Astrocyte (in vitro differentiated cells and primary cell): ENCODE measurements at regions not wholly inside any gene's neighbourhood (a gene's known extent, or its start where the extent isn't known, plus 50 kb on each side); places are given as distances from the start of the nearest gene placed in this dataset.

Experiments
- DNase-seq: peaks from one replicate; pipeline ENCODE4 v3.0.0-alpha.2; 2010; ENCODE audit warnings: low read depth
- FAIRE-seq: peaks from 2 replicates; lab custom pipeline; 2011; peaks lifted over from hg19 to GRCh38; lab: Jason Lieb, UNC
- H2AFZ ChIP-seq: 2 replicates; pipeline ENCODE4 v1.6.0; 2012; ENCODE audit warnings: low read depth, low read length, inconsistent platforms
- H3K27ac ChIP-seq: 2 replicates; pipeline ENCODE4 v1.5.1; 2011; ENCODE audit warnings: low read depth, low read length, inconsistent platforms
- H3K27me3 ChIP-seq: 2 replicates; pipeline ENCODE4 v1.6.0; 2011; ENCODE audit warnings: low read length, inconsistent platforms; ENCODE audit not compliant: insufficient read depth
- H3K36me3 ChIP-seq: 2 replicates; pipeline ENCODE4 v1.5.1; 2011; ENCODE audit warnings: low read length, inconsistent platforms; ENCODE audit not compliant: insufficient read depth
- H3K4me1 ChIP-seq: 2 replicates; pipeline ENCODE4 v1.5.1; 2011; ENCODE audit warnings: low read length, inconsistent platforms; ENCODE audit not compliant: insufficient read depth
- H3K4me2 ChIP-seq: 2 replicates; pipeline ENCODE4 v1.6.0; 2012; ENCODE audit warnings: low read length, inconsistent platforms
- H3K4me3 ChIP-seq: 2 replicates; pipeline ENCODE4 v1.5.1; 2011; ENCODE audit warnings: low read depth, mild to moderate bottlenecking, low read length, inconsistent platforms; ENCODE audit not compliant: insufficient read depth
- H3K79me2 ChIP-seq: 2 replicates; pipeline ENCODE4 v1.6.0; 2012; ENCODE audit warnings: mild to moderate bottlenecking, low read length, inconsistent platforms; ENCODE audit not compliant: insufficient read depth
- H3K9ac ChIP-seq: 2 replicates; pipeline ENCODE4 v1.6.0; 2012; ENCODE audit warnings: mild to moderate bottlenecking, low read length, inconsistent platforms
- H3K9me3 ChIP-seq: 2 replicates; pipeline ENCODE4 v1.5.1; 2012; ENCODE audit warnings: low read depth, mild to moderate bottlenecking, low read length, inconsistent platforms; ENCODE audit not compliant: insufficient read depth
- H4K20me1 ChIP-seq: 2 replicates; pipeline ENCODE4 v1.6.0; 2012; ENCODE audit warnings: low read length, inconsistent platforms; ENCODE audit not compliant: insufficient read depth
- H3K27ac Mint-ChIP-seq: one replicate; pipeline ENCODE4 v1.8.0; 2021; ENCODE audit warnings: mild to moderate bottlenecking, mixed read lengths; ENCODE audit not compliant: unreplicated experiment
- H3K27me3 Mint-ChIP-seq: one replicate; pipeline ENCODE4 v1.8.0; 2021; ENCODE audit warnings: low read depth, mixed read lengths; ENCODE audit not compliant: unreplicated experiment
- H3K36me3 Mint-ChIP-seq: one replicate; pipeline ENCODE4 v1.8.0; 2021; ENCODE audit warnings: low read depth, mixed read lengths; ENCODE audit not compliant: unreplicated experiment
- H3K4me1 Mint-ChIP-seq: one replicate; pipeline ENCODE4 v1.8.0; 2021; ENCODE audit warnings: low read depth, mixed read lengths; ENCODE audit not compliant: unreplicated experiment
- H3K4me3 Mint-ChIP-seq: one replicate; pipeline ENCODE4 v1.8.0; 2021; ENCODE audit warnings: mild to moderate bottlenecking, moderate library complexity, mixed read lengths; ENCODE audit not compliant: unreplicated experiment
- H3K9me3 Mint-ChIP-seq: one replicate; pipeline ENCODE4 v1.8.0; 2021; ENCODE audit warnings: mild to moderate bottlenecking, mixed read lengths; ENCODE audit not compliant: unreplicated experiment
- EZH2 ChIP-seq: IDR thresholded peaks from 2 replicates; pipeline ENCODE4 v1.6.1; 2012; ENCODE audit warnings: mild to moderate bottlenecking, low read length, inconsistent platforms; ENCODE audit not compliant: insufficient read depth
- TF ChIP-seq, protein P1 (sequence below): IDR thresholded peaks from 2 replicates; pipeline ENCODE4 v1.5.1; 2011; ENCODE audit warnings: low read depth, mild to moderate bottlenecking, inconsistent platforms, low read length, moderate library complexity; ENCODE audit not compliant: insufficient read depth

DNA sequence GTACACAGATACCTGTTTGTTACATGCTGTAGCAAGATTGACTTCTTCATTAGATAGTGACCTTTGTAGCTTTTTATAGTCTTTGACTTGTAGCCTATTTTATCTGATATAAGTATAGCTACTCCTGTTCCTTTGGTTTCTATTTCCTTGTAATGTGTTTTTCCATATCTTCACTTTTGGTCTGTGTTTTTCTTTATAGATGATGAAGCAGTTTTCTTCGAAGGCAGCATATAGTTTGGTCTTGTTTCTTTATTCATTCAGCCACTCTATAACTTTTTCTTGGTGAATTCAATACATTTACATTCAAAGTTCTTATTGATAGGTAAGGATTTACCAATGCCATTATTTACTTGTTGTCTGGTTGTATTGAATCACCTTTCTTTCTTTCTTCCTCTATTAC, 1357.3 kb upstream of the EYS start:
- Histone ChIP-seq H3K4me2 (no peak overlapping the region), H3K4me3 (no peak overlapping the region), H3K9me3 (no peaks in the 10 kb centered on the region), H2AFZ (no peak overlapping the region), H3K27me3 (no peaks in the 10 kb centered on the region), H3K79me2 (no peaks in the 10 kb centered on the region), H3K9ac (no peak overlapping the region), H3K36me3 (no peaks in the 10 kb centered on the region), H3K27ac (no peak overlapping the region), H4K20me1 (no peaks in the 10 kb centered on the region), H3K4me1 (no peaks in the 10 kb centered on the region)
- TF ChIP-seq EZH2 = no peak
- TF ChIP-seq, protein P1, sequence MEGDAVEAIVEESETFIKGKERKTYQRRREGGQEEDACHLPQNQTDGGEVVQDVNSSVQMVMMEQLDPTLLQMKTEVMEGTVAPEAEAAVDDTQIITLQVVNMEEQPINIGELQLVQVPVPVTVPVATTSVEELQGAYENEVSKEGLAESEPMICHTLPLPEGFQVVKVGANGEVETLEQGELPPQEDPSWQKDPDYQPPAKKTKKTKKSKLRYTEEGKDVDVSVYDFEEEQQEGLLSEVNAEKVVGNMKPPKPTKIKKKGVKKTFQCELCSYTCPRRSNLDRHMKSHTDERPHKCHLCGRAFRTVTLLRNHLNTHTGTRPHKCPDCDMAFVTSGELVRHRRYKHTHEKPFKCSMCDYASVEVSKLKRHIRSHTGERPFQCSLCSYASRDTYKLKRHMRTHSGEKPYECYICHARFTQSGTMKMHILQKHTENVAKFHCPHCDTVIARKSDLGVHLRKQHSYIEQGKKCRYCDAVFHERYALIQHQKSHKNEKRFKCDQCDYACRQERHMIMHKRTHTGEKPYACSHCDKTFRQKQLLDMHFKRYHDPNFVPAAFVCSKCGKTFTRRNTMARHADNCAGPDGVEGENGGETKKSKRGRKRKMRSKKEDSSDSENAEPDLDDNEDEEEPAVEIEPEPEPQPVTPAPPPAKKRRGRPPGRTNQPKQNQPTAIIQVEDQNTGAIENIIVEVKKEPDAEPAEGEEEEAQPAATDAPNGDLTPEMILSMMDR = no peak
- FAIRE-seq = no peak
- no peaks in the 10 kb centered on the region for H3K4me1 Mint-ChIP-seq
- peaks cover 3% of the 10 kb centered on the region for H3K9me3 Mint-ChIP-seq
- no peaks in the 10 kb centered on the region for H3K36me3 Mint-ChIP-seq
- H3K4me3 Mint-ChIP-seq = no peak overlapping the region
- no peak for DNase-seq
- H3K27ac Mint-ChIP-seq = no peak overlapping the region
- no peaks in the 10 kb centered on the region for H3K27me3 Mint-ChIP-seq

GRCh38 chr6:67047996-67048395, 1341.0 kb upstream of the EYS start:
- Histone ChIP-seq H3K9me3 (no peaks in the 10 kb centered on the region), H3K9ac (no peak overlapping the region), H2AFZ (no peak overlapping the region), H3K36me3 (no peaks in the 10 kb centered on the region), H3K4me3 (no peak overlapping the region), H3K4me2 (no peak overlapping the region), H3K4me1 (no peaks in the 10 kb centered on the region), H4K20me1 (no peaks in the 10 kb centered on the region), H3K27me3 (no peaks in the 10 kb centered on the region), H3K27ac (no peak overlapping the region), H3K79me2 (no peaks in the 10 kb centered on the region)
- H3K36me3 Mint-ChIP-seq = no peaks in the 10 kb centered on the region
- TF ChIP-seq, protein P1 = no peak
- no peaks in the 10 kb centered on the region for H3K4me1 Mint-ChIP-seq
- no peak for FAIRE-seq
- H3K27ac Mint-ChIP-seq = no peak overlapping the region
- no peaks in the 10 kb centered on the region for H3K9me3 Mint-ChIP-seq
- H3K4me3 Mint-ChIP-seq = no peak overlapping the region
- DNase-seq = no peak
- no peaks in the 10 kb centered on the region for H3K27me3 Mint-ChIP-seq

- H3K4me3 Mint-ChIP-seq = no peak overlapping the region
- no peak for FAIRE-seq
Observed at GRCh38 chr6:67045076-67045475, 1338.0 kb upstream of the EYS start.

More at GRCh38 chr6:67045076-67045475, 1338.0 kb upstream of the EYS start:
- TF ChIP-seq EZH2 = no peak
- TF ChIP-seq, protein P1 = no peak
- Mint-ChIP-seq H3K36me3 (no peaks in the 10 kb centered on the region), H3K27ac (no peak overlapping the region), H3K9me3 (no peaks in the 10 kb centered on the region), H3K27me3 (no peaks in the 10 kb centered on the region), H3K4me1 (no peaks in the 10 kb centered on the region)
- no peaks in the 10 kb centered on the region for H3K27me3 ChIP-seq
- no peak overlapping the region for H2AFZ ChIP-seq
- no peak overlapping the region for H3K9ac ChIP-seq
- H4K20me1 ChIP-seq = no peaks in the 10 kb centered on the region
- no peak overlapping the region for H3K4me3 ChIP-seq
- no peak overlapping the region for H3K4me2 ChIP-seq
- no peaks in the 10 kb centered on the region for H3K79me2 ChIP-seq
- no peak overlapping the region for H3K27ac ChIP-seq
- no peaks in the 10 kb centered on the region for H3K36me3 ChIP-seq
- H3K4me1 ChIP-seq = no peaks in the 10 kb centered on the region
- no peaks in the 10 kb centered on the region for H3K9me3 ChIP-seq
- no peak for DNase-seq
